ENCODE measurements at regions not wholly inside any gene's neighbourhood (a gene's known extent, or its start where the extent isn't known, plus 50 kb on each side); places are given as distances from the start of the nearest gene placed in this dataset.

GRCh38 chr15:94691169-94691568 lies 459.8 kb downstream of the MCTP2 start:
- DNase-seq = no peak

- DNase-seq = no peak
These were observed 461.3 kb downstream of the MCTP2 start for GRCh38 chr15:94692710-94693109.

- no peak for DNase-seq
These were observed 468.9 kb downstream of the MCTP2 start for GRCh38 chr15:94700211-94700610.

- DNase-seq = no peak
These were observed 470.1 kb downstream of the MCTP2 start for GRCh38 chr15:94701281-94701985.

- DNase-seq = no peak
These were observed 472.2 kb downstream of the MCTP2 start for GRCh38 chr15:94703596-94703995.

GRCh38 chr15:94704421-94704820 lies 473.1 kb downstream of the MCTP2 start:
- no peak for DNase-seq

GRCh38 chr15:94704946-94705345 lies 473.6 kb downstream of the MCTP2 start:
- no peak for DNase-seq

- no peak for DNase-seq
These were observed 478.0 kb downstream of the MCTP2 start for GRCh38 chr15:94709319-94709718.

- no peak for DNase-seq
These were observed 490.8 kb downstream of the MCTP2 start for GRCh38 chr15:94722024-94722636.

GRCh38 chr15:94723801-94724200 lies 492.4 kb downstream of the MCTP2 start:
- DNase-seq = no peak

GRCh38 chr15:94731286-94731685 lies 499.9 kb downstream of the MCTP2 start:
- DNase-seq = no peak

- no peak for DNase-seq
These were observed 503.1 kb downstream of the MCTP2 start for GRCh38 chr15:94734460-94734859.

GRCh38 chr15:94736236-94736635 lies 504.9 kb downstream of the MCTP2 start:
- no peak for DNase-seq

- DNase-seq = no peak
These were observed 508.3 kb downstream of the MCTP2 start for GRCh38 chr15:94739639-94740038.

- DNase-seq = no peak
These were observed 509.1 kb downstream of the MCTP2 start for GRCh38 chr15:94740469-94740868.

GRCh38 chr15:94743668-94744067 lies 512.3 kb downstream of the MCTP2 start:
- no peak for DNase-seq

GRCh38 chr15:94744080-94744793 lies 512.9 kb downstream of the MCTP2 start:
- no peak for DNase-seq

- DNase-seq = no peak
These were observed 514.0 kb downstream of the MCTP2 start for GRCh38 chr15:94745371-94745770.

GRCh38 chr15:94747510-94747909 lies 516.1 kb downstream of the MCTP2 start:
- DNase-seq = no peak

- DNase-seq = no peak
These were observed 518.7 kb downstream of the MCTP2 start for GRCh38 chr15:94749811-94750617.

GRCh38 chr15:94760348-94760747 lies 529.0 kb downstream of the MCTP2 start:
- no peak for DNase-seq

- DNase-seq = no peak
These were observed 530.2 kb downstream of the MCTP2 start for GRCh38 chr15:94761574-94761973.

GRCh38 chr15:94769089-94769488 lies 537.7 kb downstream of the MCTP2 start:
- no peak for DNase-seq

All from CD4-positive, alpha-beta T cell treated with Interleukin-12 subunit alpha and Interleukin-12 subunit beta, for 1 hour (primary cell).